ENCODE measurements at regions not wholly inside any gene's neighbourhood (a gene's known extent, or its start where the extent isn't known, plus 50 kb on each side); places are given as distances from the start of the nearest gene placed in this dataset.

DNA sequence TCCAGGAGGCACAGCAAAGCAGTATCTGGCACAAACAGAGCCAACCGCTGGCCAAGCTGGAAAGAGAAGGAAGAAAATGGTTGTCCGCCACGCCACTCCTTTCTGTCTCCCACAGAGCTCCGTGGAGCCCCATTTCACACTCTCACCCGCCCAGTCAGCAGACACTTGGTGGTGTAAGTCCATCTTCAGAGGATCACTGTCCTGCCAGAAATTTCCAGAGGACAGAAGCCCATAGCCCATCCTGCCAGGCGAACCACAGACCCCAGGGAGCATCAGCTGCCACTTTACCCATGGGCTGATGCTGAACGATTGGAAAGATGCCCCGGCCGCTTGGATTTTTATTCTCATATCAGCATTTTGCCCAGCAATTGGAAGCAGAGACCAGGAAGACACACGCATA, 144.7 kb upstream of the LYZL2 start:
- Histone ChIP-seq H4K20me1 (ENCODE audit: insufficient read depth, low read length) (no peaks in the 10 kb centered on the region), H3K9me3 (replicated peaks; ENCODE audit: insufficient read depth, low read length) (no peaks in the 10 kb centered on the region), H3K27ac (ENCODE audit: low read length) (no peak overlapping the region), H3K79me2 (ENCODE audit: low read length) (no peaks in the 10 kb centered on the region), H2AFZ (ENCODE audit: low read length) (no peak overlapping the region), H3K9ac (ENCODE audit: low read length) (no peak overlapping the region), H3K4me2 (ENCODE audit: low read depth, low read length) (no peak overlapping the region), H3K36me3 (replicated peaks; ENCODE audit: insufficient read depth, low read length) (no peaks in the 10 kb centered on the region), H3K4me3 (ENCODE audit: low read length) (no peak overlapping the region), H3K9me2 (replicated peaks; ENCODE audit: insufficient read depth, low read length) (no peaks in the 10 kb centered on the region), H3K4me1 (ENCODE audit: low read length) (no peaks in the 10 kb centered on the region), H3K27me3 (replicated peaks; ENCODE audit: insufficient read depth, low read length) (no peaks in the 10 kb centered on the region), H3F3A (ENCODE audit: insufficient read depth, low read length) (no peaks in the 10 kb centered on the region)
- no peak for TF ChIP-seq EZH2phosphoT487 (IDR thresholded peaks at IDR 0.05; ENCODE audit: low read length)
- no peak for TF ChIP-seq EZH2 (optimal IDR thresholded peaks at IDR 0.05; ENCODE audit: low read depth, low read length)
- TF ChIP-seq, protein P1, sequence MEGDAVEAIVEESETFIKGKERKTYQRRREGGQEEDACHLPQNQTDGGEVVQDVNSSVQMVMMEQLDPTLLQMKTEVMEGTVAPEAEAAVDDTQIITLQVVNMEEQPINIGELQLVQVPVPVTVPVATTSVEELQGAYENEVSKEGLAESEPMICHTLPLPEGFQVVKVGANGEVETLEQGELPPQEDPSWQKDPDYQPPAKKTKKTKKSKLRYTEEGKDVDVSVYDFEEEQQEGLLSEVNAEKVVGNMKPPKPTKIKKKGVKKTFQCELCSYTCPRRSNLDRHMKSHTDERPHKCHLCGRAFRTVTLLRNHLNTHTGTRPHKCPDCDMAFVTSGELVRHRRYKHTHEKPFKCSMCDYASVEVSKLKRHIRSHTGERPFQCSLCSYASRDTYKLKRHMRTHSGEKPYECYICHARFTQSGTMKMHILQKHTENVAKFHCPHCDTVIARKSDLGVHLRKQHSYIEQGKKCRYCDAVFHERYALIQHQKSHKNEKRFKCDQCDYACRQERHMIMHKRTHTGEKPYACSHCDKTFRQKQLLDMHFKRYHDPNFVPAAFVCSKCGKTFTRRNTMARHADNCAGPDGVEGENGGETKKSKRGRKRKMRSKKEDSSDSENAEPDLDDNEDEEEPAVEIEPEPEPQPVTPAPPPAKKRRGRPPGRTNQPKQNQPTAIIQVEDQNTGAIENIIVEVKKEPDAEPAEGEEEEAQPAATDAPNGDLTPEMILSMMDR (IDR thresholded peaks at IDR 0.05; ENCODE audit: low read length) = no peak
- DNase-seq = no peak

DNA sequence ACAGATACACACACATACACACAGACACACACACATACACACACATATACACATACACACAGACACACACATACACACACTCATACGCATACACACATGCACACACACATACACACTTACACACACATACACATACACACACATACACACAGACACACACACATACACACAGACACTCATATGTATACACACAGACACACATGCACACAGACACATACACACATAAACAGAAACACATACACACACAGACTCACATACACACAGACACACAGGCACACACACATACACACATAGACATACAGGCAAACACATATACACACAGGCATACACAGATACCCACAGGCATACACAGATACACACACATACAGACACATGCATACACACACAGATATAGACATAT, 143.9 kb upstream of the LYZL2 start:
- TF ChIP-seq, protein P1 (IDR thresholded peaks at IDR 0.05; ENCODE audit: low read length) = no peak
- TF ChIP-seq EZH2phosphoT487 (IDR thresholded peaks at IDR 0.05; ENCODE audit: low read length) (no peak), EZH2 (optimal IDR thresholded peaks at IDR 0.05; ENCODE audit: low read depth, low read length) (no peak)
- DNase-seq = no peak
- Histone ChIP-seq H3K9me3 (replicated peaks; ENCODE audit: insufficient read depth, low read length) (no peaks in the 10 kb centered on the region), H2AFZ (ENCODE audit: low read length) (no peak overlapping the region), H3K27ac (ENCODE audit: low read length) (no peak overlapping the region), H3K9me2 (replicated peaks; ENCODE audit: insufficient read depth, low read length) (no peaks in the 10 kb centered on the region), H3F3A (ENCODE audit: insufficient read depth, low read length) (no peaks in the 10 kb centered on the region), H3K4me1 (ENCODE audit: low read length) (no peaks in the 10 kb centered on the region), H3K36me3 (replicated peaks; ENCODE audit: insufficient read depth, low read length) (no peaks in the 10 kb centered on the region), H3K79me2 (ENCODE audit: low read length) (no peaks in the 10 kb centered on the region), H3K9ac (ENCODE audit: low read length) (no peak overlapping the region), H4K20me1 (ENCODE audit: insufficient read depth, low read length) (no peaks in the 10 kb centered on the region), H3K4me2 (ENCODE audit: low read depth, low read length) (no peak overlapping the region), H3K27me3 (replicated peaks; ENCODE audit: insufficient read depth, low read length) (no peaks in the 10 kb centered on the region), H3K4me3 (ENCODE audit: low read length) (no peak overlapping the region)

DNA sequence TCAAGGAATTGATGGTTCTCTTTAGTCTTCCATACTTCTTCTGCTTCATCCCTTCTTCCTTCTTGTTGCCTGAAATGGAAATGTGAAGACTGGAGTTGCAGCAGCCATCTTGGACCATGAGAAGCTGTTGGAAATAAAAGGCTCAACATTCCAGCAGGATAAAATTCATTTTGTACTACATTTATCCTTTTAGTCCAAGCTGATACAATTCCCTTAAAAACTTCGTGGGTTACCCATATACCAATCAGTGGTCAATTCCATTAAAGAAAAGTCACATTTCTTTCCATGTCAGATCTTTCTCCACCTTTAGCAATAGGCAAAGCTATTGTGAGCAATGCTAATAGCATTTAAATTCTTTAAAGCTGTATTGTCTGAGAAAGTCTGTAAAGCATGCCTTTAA, 141.3 kb upstream of the LYZL2 start:
- no peaks in the 10 kb centered on the region for H3F3A ChIP-seq (ENCODE audit: insufficient read depth, low read length)
- H3K27ac ChIP-seq (ENCODE audit: low read length) = no peak overlapping the region
- no peak overlapping the region for H3K4me2 ChIP-seq (ENCODE audit: low read depth, low read length)
- H3K4me3 ChIP-seq (ENCODE audit: low read length) = no peak overlapping the region
- no peaks in the 10 kb centered on the region for H3K4me1 ChIP-seq (ENCODE audit: low read length)
- H4K20me1 ChIP-seq (ENCODE audit: insufficient read depth, low read length) = no peaks in the 10 kb centered on the region
- no peaks in the 10 kb centered on the region for H3K36me3 ChIP-seq (replicated peaks; ENCODE audit: insufficient read depth, low read length)
- TF ChIP-seq EZH2 (optimal IDR thresholded peaks at IDR 0.05; ENCODE audit: low read depth, low read length) (no peak), EZH2phosphoT487 (IDR thresholded peaks at IDR 0.05; ENCODE audit: low read length) (no peak)
- TF ChIP-seq, protein P1 (IDR thresholded peaks at IDR 0.05; ENCODE audit: low read length) = no peak
- H3K9me3 ChIP-seq (replicated peaks; ENCODE audit: insufficient read depth, low read length) = no peaks in the 10 kb centered on the region
- no peak overlapping the region for H2AFZ ChIP-seq (ENCODE audit: low read length)
- no peaks in the 10 kb centered on the region for H3K27me3 ChIP-seq (replicated peaks; ENCODE audit: insufficient read depth, low read length)
- H3K9ac ChIP-seq (ENCODE audit: low read length) = no peak overlapping the region
- H3K79me2 ChIP-seq (ENCODE audit: low read length) = no peaks in the 10 kb centered on the region
- no peaks in the 10 kb centered on the region for H3K9me2 ChIP-seq (replicated peaks; ENCODE audit: insufficient read depth, low read length)
- DNase-seq = no peak
